NCI-H1048 (cell line): ENCODE measurements at regions not wholly inside any gene's neighbourhood (a gene's known extent, or its start where the extent isn't known, plus 50 kb on each side); places are given as distances from the start of the nearest gene placed in this dataset.
A peak's percentile ranks its signal among the peaks of the same experiment; 100 is the strongest.
"Not testable (repeated sequence)": the region's sequence is repeated elsewhere in the genome, so short reads cannot be mapped to it uniquely, and the experiment has no call there.

Experiments
- DNase-seq: peaks from one replicate; lab custom pipeline; 2025; lab: John Stamatoyannopoulos, UW

GRCh38 chr2:207363761-207364290 lies 165.9 kb upstream of the CREB1 start:
- DNase-seq: no peak

- DNase-seq: no peak
Observed at GRCh38 chr2:207370646-207371045, 159.1 kb upstream of the CREB1 start.

DNA sequence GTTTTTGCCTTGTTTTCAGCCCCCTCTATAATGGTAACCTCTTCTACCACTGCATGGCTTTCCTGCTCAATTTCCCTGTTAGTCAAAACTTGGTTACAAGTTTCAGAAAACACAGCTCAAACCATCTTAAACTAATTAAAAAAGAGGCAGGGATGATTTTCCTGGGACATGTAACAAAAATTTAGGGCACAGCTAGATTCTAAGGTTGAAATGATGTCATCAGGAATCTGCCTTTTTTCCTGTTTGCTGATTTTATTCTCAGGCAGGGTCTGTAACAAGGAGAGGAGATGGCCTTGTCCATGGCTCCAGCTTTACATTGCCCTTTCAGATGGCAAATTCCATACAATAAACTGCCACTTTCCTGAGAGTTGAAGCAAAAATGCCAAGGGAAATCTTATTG lies 157.9 kb upstream of the CREB1 start:
- DNase-seq: no peak

- no peak for DNase-seq
Observed at GRCh38 chr2:207372483-207372882, 157.3 kb upstream of the CREB1 start.

GRCh38 chr2:207375207-207375875 lies 154.4 kb upstream of the CREB1 start:
- no peak for DNase-seq

- not testable (repeated sequence) for DNase-seq
Observed at GRCh38 chr2:207378620-207379019, 151.1 kb upstream of the CREB1 start.

- no peak for DNase-seq
Observed at GRCh38 chr2:207385076-207385475, 144.7 kb upstream of the CREB1 start.

GRCh38 chr2:207385903-207386302 lies 143.9 kb upstream of the CREB1 start:
- no peak for DNase-seq

GRCh38 chr2:207387001-207387571 lies 142.7 kb upstream of the CREB1 start:
- no peak for DNase-seq

DNA sequence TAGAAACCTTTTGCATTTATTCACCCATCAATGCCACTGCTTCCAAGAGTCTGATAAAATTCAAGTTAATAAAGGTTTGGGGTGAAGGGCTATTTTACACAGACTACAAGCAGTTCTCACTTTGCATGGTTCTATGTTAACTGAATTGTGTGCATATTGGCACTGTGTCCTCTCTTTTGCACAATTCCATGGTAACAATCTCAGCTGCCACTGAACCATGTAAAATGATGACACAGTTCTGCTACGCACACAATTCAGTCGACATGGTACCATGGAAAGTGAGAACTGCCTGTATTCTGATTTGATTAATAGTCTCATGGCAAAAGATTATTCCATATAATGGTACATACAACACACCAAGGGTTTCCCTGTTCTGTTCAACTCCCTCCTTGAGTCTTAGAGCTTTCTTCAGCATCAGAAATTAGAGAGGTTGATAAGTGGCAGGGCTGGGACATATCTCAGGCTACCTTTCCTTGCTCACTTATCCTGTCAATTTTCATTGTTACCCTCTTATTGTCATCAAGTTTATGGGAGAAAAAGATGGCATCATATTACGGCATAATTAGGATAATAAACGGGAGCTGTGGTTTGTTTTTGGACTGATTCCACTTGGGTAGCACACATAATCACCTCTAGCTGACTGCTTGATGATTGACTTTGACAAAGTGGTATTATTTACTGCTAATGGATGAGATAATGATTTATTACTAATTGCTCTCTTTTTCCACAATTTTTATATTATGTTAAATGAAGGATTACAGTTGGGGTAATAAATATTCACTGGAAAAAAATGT lies 139.3 kb upstream of the CREB1 start:
- no peak for DNase-seq

DNA sequence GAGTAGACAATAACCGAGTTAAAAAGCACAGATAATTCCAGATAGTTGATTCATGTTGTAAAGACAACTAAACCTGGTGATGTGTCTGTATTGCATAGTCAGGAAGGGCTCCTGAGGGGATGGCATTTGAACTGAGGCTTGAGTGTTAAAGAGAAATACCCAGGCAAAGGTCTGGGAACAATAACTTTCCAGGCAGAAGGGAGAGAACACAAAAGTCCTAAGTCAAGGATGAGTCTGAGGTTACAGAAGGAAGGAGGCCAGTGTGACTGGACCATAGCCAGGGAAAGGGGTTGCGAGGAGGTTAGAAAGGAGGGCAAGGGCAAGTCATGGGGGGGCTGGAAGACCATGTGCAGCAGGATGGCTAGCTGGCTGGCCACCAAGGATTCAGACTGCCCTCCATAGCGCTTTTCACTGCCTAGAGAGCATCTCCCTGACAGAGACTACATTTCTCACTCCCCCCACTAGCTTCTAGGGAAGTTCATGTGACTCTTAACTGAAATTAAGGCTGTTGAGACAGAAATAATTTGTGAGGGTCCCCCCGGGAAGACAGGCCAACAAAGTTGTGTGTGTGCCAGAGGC lies 135.5 kb upstream of the CREB1 start:
- no peak for DNase-seq

GRCh38 chr2:207394812-207395534 lies 134.8 kb upstream of the CREB1 start:
- DNase-seq: no peak

DNA sequence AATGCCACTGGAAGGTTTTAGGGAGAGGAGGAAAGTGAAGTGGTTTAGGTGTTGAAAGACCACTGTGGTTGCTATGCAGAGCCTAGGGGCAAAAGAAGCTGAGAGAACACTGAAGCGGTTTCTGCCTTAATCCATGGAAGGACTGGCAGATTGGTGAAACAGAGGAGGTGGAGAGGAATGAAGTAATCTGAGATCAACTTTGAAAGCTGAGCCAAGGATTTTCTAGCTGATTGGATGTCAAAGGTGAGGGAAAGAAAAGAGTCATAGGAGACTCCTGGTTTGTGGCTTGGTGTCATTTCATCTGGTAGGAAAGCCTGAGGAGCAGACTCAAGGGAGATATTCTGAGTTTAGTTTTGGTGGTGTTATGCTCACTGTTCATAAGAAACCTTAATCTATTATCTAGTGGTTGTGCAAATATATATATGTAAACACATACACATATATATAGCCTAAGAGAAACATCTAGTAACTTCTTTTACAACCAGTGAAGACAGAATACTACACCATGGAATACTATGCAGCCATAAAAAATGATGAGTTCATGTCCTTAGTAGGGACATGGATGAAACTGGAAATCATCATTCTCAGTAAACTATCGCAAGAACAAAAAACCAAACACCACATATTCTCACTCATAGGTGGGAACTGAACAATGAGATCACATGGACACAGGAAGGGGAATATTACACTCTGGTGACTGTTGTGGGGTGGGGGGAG lies 134.1 kb upstream of the CREB1 start:
- DNase-seq: no peak

GRCh38 chr2:207397917-207398655 lies 131.7 kb upstream of the CREB1 start:
- no peak for DNase-seq

DNA sequence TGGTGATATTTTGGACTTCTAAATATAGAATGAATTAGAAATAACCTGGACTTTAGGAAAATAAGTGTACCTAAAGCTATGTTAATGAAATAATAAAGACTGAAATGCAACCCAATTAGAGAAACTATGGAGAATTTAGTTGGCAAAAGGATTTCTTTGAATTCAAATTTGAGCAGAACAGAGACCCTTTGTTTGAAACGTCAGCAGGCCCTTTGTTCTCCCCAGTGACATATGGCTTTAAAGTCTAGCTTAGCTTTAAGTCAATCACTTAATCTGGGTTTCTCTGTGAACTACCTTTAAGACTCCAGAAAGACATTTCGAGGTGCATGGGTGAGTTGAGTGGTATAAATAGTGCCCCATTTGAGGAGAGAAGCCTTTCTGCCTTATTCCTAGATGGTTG lies 130.5 kb upstream of the CREB1 start:
- no peak for DNase-seq

GRCh38 chr2:207401338-207401737 lies 128.4 kb upstream of the CREB1 start:
- DNase-seq: no peak

DNA sequence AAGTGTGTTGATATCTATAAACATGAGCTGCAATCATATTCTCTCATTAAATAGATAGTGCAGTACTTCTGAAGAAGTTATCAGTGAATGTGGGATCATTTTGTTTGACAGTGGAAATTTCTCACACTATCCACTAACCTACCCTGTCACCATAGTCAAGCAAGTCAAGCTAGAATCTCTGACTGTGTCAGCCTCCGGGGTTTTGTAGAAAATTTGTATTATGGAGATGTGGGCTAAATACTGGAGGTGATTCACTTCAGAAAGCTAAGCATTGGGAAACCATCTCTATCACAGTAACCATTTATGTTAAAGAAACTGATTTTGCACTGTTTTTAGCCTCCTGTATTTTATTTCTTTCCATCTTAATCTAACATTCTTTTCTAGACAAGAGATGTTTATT lies 126.6 kb upstream of the CREB1 start:
- no peak for DNase-seq

GRCh38 chr2:207403950-207404349 lies 125.8 kb upstream of the CREB1 start:
- no peak for DNase-seq

DNA sequence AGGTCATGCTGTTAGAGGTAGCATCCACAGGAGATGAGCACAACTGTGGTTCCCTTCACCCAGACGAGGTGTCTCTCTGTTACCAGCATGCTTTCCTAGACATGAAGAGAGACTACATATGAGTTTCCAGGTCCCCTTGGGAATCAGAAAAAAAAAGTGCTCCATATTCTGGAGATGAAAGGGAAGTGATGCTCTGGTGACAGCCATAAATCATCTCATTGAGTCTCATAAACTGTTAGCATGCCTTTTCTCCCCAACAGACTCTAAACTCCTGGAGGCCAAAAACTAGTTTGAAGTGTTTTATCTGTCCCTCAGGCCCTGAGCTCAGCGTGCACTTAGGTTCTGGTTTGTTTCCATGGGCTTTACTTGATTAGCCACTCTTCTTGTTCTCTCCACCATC lies 124.6 kb upstream of the CREB1 start:
- no peak for DNase-seq

DNA sequence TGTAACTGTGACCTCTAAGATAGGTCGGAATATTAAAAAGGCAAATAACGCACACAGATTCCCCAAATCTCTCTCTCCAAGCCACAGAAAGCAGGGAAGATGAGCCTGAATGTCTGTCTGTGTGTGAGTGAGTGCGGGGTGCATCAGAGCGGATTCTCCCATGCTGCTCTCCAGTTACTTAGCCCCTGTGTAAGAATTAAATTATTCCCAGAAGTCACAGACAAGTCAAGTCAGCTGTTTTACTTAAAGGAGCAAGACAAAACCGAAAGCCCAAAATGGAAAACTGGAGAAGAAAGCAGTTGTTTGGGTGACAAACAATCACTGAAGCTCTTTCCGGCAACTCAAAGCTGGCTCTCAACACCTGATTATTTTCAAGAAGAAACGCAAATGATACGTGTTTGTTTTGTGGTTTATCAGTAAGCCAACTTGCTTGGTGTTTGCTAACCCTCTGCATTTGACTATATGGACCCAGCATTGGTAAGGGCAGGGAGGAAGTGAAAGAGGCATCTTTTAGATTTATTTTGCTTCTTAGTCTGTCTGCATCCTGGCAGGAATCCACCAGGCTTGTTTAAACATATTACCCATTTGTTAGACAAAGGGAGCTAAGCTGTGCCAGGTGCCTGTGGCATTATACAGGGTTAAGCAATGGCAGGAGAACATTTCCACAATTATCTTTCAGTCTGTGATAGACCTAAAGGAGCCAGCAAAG lies 121.5 kb upstream of the CREB1 start:
- DNase-seq: peak; percentile 58
